Astrocyte (in vitro differentiated cells and primary cell): ENCODE measurements at regions not wholly inside any gene's neighbourhood (a gene's known extent, or its start where the extent isn't known, plus 50 kb on each side); places are given as distances from the start of the nearest gene placed in this dataset.
"Not testable (repeated sequence)": the region's sequence is repeated elsewhere in the genome, so short reads cannot be mapped to it uniquely, and the experiment has no call there.

ENCODE experiments used
- DNase-seq: peaks from one replicate; pipeline ENCODE4 v3.0.0-alpha.2; 2010; ENCODE audit warnings: low read depth
- FAIRE-seq: peaks from 2 replicates; lab custom pipeline; 2011; peaks lifted over from hg19 to GRCh38; lab: Jason Lieb, UNC
- H2AFZ ChIP-seq: 2 replicates; pipeline ENCODE4 v1.6.0; 2012; ENCODE audit warnings: low read depth, low read length, inconsistent platforms
- H3K27ac ChIP-seq: 2 replicates; pipeline ENCODE4 v1.5.1; 2011; ENCODE audit warnings: low read depth, low read length, inconsistent platforms
- H3K27me3 ChIP-seq: 2 replicates; pipeline ENCODE4 v1.6.0; 2011; ENCODE audit warnings: low read length, inconsistent platforms; ENCODE audit not compliant: insufficient read depth
- H3K36me3 ChIP-seq: 2 replicates; pipeline ENCODE4 v1.5.1; 2011; ENCODE audit warnings: low read length, inconsistent platforms; ENCODE audit not compliant: insufficient read depth
- H3K4me1 ChIP-seq: 2 replicates; pipeline ENCODE4 v1.5.1; 2011; ENCODE audit warnings: low read length, inconsistent platforms; ENCODE audit not compliant: insufficient read depth
- H3K4me2 ChIP-seq: 2 replicates; pipeline ENCODE4 v1.6.0; 2012; ENCODE audit warnings: low read length, inconsistent platforms
- H3K4me3 ChIP-seq: 2 replicates; pipeline ENCODE4 v1.5.1; 2011; ENCODE audit warnings: low read depth, mild to moderate bottlenecking, low read length, inconsistent platforms; ENCODE audit not compliant: insufficient read depth
- H3K79me2 ChIP-seq: 2 replicates; pipeline ENCODE4 v1.6.0; 2012; ENCODE audit warnings: mild to moderate bottlenecking, low read length, inconsistent platforms; ENCODE audit not compliant: insufficient read depth
- H3K9ac ChIP-seq: 2 replicates; pipeline ENCODE4 v1.6.0; 2012; ENCODE audit warnings: mild to moderate bottlenecking, low read length, inconsistent platforms
- H3K9me3 ChIP-seq: 2 replicates; pipeline ENCODE4 v1.5.1; 2012; ENCODE audit warnings: low read depth, mild to moderate bottlenecking, low read length, inconsistent platforms; ENCODE audit not compliant: insufficient read depth
- H4K20me1 ChIP-seq: 2 replicates; pipeline ENCODE4 v1.6.0; 2012; ENCODE audit warnings: low read length, inconsistent platforms; ENCODE audit not compliant: insufficient read depth
- H3K27ac Mint-ChIP-seq: one replicate; pipeline ENCODE4 v1.8.0; 2021; ENCODE audit warnings: mild to moderate bottlenecking, mixed read lengths; ENCODE audit not compliant: unreplicated experiment
- H3K27me3 Mint-ChIP-seq: one replicate; pipeline ENCODE4 v1.8.0; 2021; ENCODE audit warnings: low read depth, mixed read lengths; ENCODE audit not compliant: unreplicated experiment
- H3K36me3 Mint-ChIP-seq: one replicate; pipeline ENCODE4 v1.8.0; 2021; ENCODE audit warnings: low read depth, mixed read lengths; ENCODE audit not compliant: unreplicated experiment
- H3K4me1 Mint-ChIP-seq: one replicate; pipeline ENCODE4 v1.8.0; 2021; ENCODE audit warnings: low read depth, mixed read lengths; ENCODE audit not compliant: unreplicated experiment
- H3K4me3 Mint-ChIP-seq: one replicate; pipeline ENCODE4 v1.8.0; 2021; ENCODE audit warnings: mild to moderate bottlenecking, moderate library complexity, mixed read lengths; ENCODE audit not compliant: unreplicated experiment
- H3K9me3 Mint-ChIP-seq: one replicate; pipeline ENCODE4 v1.8.0; 2021; ENCODE audit warnings: mild to moderate bottlenecking, mixed read lengths; ENCODE audit not compliant: unreplicated experiment
- EZH2 ChIP-seq: IDR thresholded peaks from 2 replicates; pipeline ENCODE4 v1.6.1; 2012; ENCODE audit warnings: mild to moderate bottlenecking, low read length, inconsistent platforms; ENCODE audit not compliant: insufficient read depth
- TF ChIP-seq, protein P1 (sequence below): IDR thresholded peaks from 2 replicates; pipeline ENCODE4 v1.5.1; 2011; ENCODE audit warnings: low read depth, mild to moderate bottlenecking, inconsistent platforms, low read length, moderate library complexity; ENCODE audit not compliant: insufficient read depth

DNA sequence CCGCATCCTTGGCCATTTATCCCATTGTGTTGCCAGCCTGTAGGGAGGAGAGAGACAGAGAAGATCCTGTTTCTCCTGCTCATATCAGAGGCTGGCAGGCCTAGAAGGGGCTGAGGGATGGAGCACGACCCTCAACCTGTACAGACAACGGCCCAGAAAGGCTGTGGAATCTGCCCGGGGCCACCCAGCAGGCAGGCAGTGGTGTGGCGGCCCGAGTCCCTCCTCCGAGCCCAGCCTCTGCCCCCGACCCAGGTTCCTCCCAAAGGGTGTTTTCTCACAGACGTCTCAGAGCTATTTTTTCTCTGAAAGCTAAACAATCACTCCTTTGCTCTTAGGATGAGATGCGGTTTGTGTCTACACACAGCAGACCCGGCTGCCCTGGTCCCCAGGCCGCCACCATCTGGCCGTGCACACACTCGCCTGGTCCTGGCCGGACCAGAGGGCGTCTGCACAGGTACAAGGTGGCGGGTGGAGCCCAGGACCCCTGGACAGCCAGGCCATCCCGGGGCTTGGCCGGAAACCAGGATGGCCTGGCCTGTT lies 69.3 kb downstream of the FOXL3 start:
- Histone ChIP-seq H4K20me1 (no peaks in the 10 kb centered on the region), H3K27me3 (peaks cover 4% of the 10 kb centered on the region), H3K4me1 (no peaks in the 10 kb centered on the region), H3K79me2 (no peaks in the 10 kb centered on the region), H2AFZ (no peak overlapping the region), H3K4me3 (no peak overlapping the region), H3K27ac (no peak overlapping the region), H3K4me2 (no peak overlapping the region), H3K9ac (no peak overlapping the region), H3K9me3 (peaks cover 6% of the 10 kb centered on the region), H3K36me3 (no peaks in the 10 kb centered on the region)
- FAIRE-seq (no peak), DNase-seq (no peak)
- no peaks in the 10 kb centered on the region for H3K36me3 Mint-ChIP-seq
- no peak overlapping the region for H3K27ac Mint-ChIP-seq
- TF ChIP-seq EZH2 = no peak
- TF ChIP-seq, protein P1, sequence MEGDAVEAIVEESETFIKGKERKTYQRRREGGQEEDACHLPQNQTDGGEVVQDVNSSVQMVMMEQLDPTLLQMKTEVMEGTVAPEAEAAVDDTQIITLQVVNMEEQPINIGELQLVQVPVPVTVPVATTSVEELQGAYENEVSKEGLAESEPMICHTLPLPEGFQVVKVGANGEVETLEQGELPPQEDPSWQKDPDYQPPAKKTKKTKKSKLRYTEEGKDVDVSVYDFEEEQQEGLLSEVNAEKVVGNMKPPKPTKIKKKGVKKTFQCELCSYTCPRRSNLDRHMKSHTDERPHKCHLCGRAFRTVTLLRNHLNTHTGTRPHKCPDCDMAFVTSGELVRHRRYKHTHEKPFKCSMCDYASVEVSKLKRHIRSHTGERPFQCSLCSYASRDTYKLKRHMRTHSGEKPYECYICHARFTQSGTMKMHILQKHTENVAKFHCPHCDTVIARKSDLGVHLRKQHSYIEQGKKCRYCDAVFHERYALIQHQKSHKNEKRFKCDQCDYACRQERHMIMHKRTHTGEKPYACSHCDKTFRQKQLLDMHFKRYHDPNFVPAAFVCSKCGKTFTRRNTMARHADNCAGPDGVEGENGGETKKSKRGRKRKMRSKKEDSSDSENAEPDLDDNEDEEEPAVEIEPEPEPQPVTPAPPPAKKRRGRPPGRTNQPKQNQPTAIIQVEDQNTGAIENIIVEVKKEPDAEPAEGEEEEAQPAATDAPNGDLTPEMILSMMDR = no peak
- H3K27me3 Mint-ChIP-seq = peaks cover 33% of the 10 kb centered on the region
- H3K4me1 Mint-ChIP-seq = no peaks in the 10 kb centered on the region
- H3K4me3 Mint-ChIP-seq = no peak overlapping the region
- H3K9me3 Mint-ChIP-seq = peaks cover 9% of the 10 kb centered on the region

DNA sequence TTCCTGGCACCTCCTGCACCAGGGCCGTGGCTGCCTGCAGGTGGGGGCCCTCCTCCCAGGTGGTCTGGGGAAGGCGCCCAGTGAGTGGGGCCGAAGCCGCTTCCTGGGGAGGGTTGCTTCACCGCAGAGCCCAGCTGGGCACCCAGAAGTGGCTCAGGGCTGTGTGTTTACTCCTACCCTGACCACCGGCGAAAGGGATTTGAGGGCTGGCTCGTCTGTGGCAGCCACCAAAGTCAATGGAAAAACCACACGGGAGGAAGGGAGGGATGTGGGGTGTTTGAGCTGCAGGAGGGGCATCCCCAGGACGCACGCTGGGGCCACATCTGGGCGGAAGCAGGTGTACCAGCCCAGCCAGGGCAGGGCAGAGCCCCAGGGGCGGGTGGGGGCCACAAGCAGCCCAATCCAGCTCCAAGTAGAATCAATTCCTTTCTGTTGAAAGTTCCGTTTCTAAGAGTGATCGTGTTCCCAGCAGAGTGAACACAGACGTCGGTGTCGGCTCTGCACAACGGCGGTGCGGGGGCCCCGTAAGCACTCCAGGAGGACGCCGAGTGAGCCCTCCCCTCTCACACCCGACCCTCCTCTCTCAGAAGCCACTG lies 69.9 kb downstream of the FOXL3 start:
- H2AFZ ChIP-seq = no peak overlapping the region
- H3K27ac ChIP-seq = no peak overlapping the region
- peaks cover 6% of the 10 kb centered on the region for H3K9me3 ChIP-seq
- no peak overlapping the region for H3K4me2 ChIP-seq
- no peak overlapping the region for H3K4me3 ChIP-seq
- FAIRE-seq (no peak), DNase-seq (no peak)
- H3K27me3 ChIP-seq = peaks cover 4% of the 10 kb centered on the region
- Mint-ChIP-seq H3K27ac (no peak overlapping the region), H3K27me3 (peaks cover 33% of the 10 kb centered on the region), H3K36me3 (no peaks in the 10 kb centered on the region), H3K4me3 (no peak overlapping the region), H3K9me3 (peaks cover 9% of the 10 kb centered on the region), H3K4me1 (no peaks in the 10 kb centered on the region)
- no peaks in the 10 kb centered on the region for H3K4me1 ChIP-seq
- peak; percentile 16 for TF ChIP-seq EZH2
- TF ChIP-seq, protein P1 = no peak
- no peak overlapping the region for H3K9ac ChIP-seq
- no peaks in the 10 kb centered on the region for H3K79me2 ChIP-seq
- H4K20me1 ChIP-seq = no peaks in the 10 kb centered on the region
- H3K36me3 ChIP-seq = no peaks in the 10 kb centered on the region

GRCh38 chr7:360454-361100 lies 70.6 kb downstream of the FOXL3 start:
- no peak overlapping the region for H3K27ac Mint-ChIP-seq
- no peaks in the 10 kb centered on the region for H3K4me1 Mint-ChIP-seq
- no peak overlapping the region for H3K27ac ChIP-seq
- H3K9me3 Mint-ChIP-seq = peaks cover 9% of the 10 kb centered on the region
- H3K79me2 ChIP-seq = no peaks in the 10 kb centered on the region
- DNase-seq (no peak), FAIRE-seq (no peak)
- H3K27me3 ChIP-seq = peaks cover 4% of the 10 kb centered on the region
- H3K4me3 ChIP-seq = no peak overlapping the region
- H3K9ac ChIP-seq = no peak overlapping the region
- no peak overlapping the region for H2AFZ ChIP-seq
- no peaks in the 10 kb centered on the region for H3K36me3 Mint-ChIP-seq
- no peak overlapping the region for H3K4me2 ChIP-seq
- no peaks in the 10 kb centered on the region for H4K20me1 ChIP-seq
- no peaks in the 10 kb centered on the region for H3K36me3 ChIP-seq
- peaks cover 33% of the 10 kb centered on the region for H3K27me3 Mint-ChIP-seq
- TF ChIP-seq, protein P1 = no peak
- TF ChIP-seq EZH2 = no peak
- no peaks in the 10 kb centered on the region for H3K4me1 ChIP-seq
- H3K9me3 ChIP-seq = peaks cover 6% of the 10 kb centered on the region
- H3K4me3 Mint-ChIP-seq = no peak overlapping the region

- not testable (repeated sequence) for H3K4me1 Mint-ChIP-seq, H3K9me3 Mint-ChIP-seq, H3K27me3 ChIP-seq, H3K79me2 ChIP-seq, H3K4me2 ChIP-seq, H3K36me3 ChIP-seq, DNase-seq, H3K4me1 ChIP-seq, FAIRE-seq, H3K9me3 ChIP-seq, H3K9ac ChIP-seq, H3K36me3 Mint-ChIP-seq, H3K27ac Mint-ChIP-seq, H2AFZ ChIP-seq, H3K4me3 ChIP-seq, H4K20me1 ChIP-seq, H3K4me3 Mint-ChIP-seq, H3K27ac ChIP-seq
- peaks cover 39% of the 10 kb centered on the region for H3K27me3 Mint-ChIP-seq
Measured at GRCh38 chr7:361182-361581, 71.2 kb downstream of the FOXL3 start.
